Skeletal muscle cell (primary cell): ENCODE measurements at regions not wholly inside any gene's neighbourhood (a gene's known extent, or its start where the extent isn't known, plus 50 kb on each side); places are given as distances from the start of the nearest gene placed in this dataset.

Source experiments
- DNase-seq: peaks from one replicate; pipeline ENCODE4 v3.0.0-alpha.2; 2010; ENCODE audit warnings: low read depth
- H3K4me3 ChIP-seq: 2 replicates; pipeline ENCODE4 v1.5.1; 2011; ENCODE audit warnings: low read depth, mild to moderate bottlenecking, control low read depth, low read length, moderate library complexity

DNA sequence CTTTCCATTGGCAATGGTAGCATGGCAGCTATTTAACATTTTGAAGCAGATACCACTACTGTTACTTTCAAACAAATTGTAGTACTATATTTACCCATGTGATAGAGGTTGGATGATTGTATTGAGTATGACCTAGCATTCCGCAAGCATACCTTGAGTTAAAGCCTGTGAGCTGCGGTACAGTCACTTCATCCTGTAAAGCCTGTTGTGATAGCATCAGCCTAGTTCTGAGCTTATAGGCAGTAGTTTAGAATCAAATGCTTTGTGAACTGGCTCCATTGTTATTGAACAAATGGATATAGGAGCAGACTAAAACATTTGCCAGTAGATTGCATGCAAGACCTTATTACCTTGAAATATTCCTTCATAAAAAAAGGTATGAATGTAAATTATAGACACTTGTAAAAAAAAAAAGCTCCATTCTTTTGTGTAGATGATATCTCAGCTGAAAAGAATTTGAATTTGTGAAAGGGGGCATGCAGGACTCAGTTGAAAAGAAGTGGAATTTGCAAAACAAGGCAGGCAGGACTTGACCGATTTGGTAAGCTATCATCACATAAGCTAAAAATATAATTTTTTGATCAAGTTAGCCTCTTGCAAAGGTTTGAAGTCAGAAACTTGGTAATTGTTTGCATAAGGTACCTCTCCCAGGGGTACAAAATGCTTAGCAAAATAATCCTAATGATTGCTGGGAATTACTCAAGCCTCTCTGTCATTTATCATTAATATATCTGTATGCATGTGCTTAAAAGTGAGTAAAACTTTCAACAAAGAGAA is 138.5 kb upstream of the ITGA4 start:
- no peak for DNase-seq
- no peak overlapping the region for H3K4me3 ChIP-seq

DNA sequence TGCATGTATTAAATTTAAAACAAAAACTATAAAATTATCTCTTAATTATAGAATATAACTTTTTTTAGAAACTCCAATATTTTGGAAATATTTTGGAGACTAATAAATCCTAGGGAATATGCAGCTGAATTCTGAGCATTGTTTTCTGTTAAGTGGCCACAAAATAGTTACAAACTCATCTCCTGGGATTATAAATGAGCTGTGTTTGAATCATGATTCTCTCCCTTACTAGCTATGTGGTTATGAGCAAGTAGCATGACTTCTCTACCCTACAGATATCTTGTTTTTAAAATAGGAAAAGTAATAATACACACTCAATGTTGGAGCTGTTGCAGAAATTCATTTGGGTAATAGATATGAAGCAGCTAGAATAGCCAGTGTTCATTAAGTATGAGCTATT is 137.9 kb upstream of the ITGA4 start:
- no peak overlapping the region for H3K4me3 ChIP-seq
- DNase-seq: no peak

DNA sequence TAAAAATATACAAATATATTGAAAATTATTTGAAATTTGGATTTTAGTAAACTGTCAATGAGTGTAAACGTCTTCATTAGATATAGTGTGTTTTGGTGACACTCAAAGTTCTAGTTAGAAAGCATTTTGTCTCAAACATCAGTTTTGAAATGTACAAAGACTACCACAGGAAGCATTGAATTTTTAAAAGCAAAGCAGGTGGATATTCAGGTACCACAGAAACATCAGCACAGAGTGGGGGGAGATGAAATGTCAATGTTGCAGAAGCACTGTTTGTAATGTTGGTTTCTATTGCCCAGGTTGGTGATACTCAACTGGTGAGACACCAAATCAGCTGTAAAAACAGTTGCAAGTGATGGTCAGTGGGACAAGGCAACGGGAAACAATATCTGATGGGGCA is 136.5 kb upstream of the ITGA4 start:
- H3K4me3 ChIP-seq: no peak overlapping the region
- DNase-seq: no peak

DNA sequence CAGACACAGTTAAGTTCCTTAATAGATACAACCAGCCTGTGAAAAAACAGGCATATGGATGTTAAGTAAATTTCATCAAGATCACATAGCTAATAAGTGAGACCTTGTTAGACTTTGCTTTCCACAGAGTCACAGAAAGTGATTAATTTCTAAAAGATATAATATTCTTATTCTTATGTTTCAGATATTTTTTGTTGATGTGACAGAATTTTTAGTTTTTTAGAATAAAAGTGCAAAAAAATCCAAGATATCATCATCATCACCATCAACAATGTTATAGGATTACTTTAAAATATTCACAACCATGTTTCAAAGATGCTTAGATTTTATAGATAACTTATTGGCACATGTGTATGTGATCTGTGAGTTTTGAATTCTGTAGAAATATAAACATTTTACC is 132.3 kb upstream of the ITGA4 start:
- no peak overlapping the region for H3K4me3 ChIP-seq
- no peak for DNase-seq

DNA sequence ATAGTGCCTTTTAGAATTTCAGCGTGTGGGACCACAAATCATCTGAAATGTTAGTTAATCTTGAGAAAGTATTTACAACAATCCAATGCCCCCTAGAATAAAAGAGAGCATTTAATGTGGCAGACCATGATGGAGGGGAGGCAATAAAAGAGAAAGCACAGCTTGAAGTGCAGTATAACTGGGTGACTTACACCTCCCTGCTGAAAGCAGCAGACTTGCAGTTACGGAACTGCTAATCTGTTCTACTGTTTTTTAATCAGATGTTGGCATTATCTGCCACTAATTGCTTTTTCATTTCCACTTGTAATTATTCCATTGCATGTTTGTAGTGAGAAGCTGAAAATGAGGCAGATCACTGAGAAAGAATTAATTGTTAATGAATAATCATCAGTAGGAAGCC is 130.5 kb upstream of the ITGA4 start:
- DNase-seq: no peak

DNA sequence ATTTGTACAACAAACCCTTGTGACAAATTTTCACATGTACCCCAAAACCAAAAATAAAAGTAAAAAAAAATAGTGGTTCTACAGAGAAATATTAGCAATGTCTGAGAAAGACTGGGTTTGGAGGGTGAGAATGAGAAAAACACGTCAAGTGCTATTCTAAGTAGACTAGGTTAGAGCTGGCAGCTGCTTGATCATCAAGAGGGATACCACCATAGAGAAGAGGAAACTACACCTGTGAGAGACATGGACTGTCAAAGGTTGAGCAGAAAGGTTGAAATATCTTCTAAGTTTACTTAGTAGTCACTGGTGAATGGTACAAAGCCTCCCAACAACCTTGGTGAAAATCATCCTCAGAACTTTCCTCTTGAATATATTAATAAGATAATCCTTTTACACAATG is 126.9 kb upstream of the ITGA4 start:
- H3K4me3 ChIP-seq: no peak overlapping the region
- DNase-seq: no peak

More for the DNA sequence above, 130.5 kb upstream of the ITGA4 start:
- H3K4me3 ChIP-seq: no peak overlapping the region

DNA sequence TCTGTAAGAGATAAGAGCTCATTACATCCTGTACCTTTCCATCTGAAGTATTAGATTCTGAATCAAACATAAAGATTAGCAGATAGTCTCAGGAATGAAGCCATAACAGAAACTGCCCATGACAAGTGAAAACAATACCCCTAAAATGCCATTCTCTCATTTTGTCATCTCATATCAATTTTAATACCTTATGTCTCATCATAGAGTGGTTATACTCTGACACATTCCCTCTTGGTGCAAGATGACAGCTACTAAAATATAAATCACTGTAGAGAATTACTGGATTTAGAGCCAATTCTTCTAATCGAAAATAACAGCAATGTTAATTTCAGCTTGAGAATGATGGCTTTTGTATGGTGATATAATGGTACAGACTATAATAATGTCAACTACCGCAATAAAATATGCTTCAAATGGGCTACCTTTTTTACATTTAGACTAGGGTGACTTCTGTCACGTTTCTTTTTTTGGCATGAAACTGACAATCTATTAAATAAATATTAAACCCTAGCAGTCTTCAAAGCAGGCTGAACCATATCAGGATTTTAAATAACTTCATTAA is 125.1 kb upstream of the ITGA4 start:
- no peak for DNase-seq
- H3K4me3 ChIP-seq: no peak overlapping the region

DNA sequence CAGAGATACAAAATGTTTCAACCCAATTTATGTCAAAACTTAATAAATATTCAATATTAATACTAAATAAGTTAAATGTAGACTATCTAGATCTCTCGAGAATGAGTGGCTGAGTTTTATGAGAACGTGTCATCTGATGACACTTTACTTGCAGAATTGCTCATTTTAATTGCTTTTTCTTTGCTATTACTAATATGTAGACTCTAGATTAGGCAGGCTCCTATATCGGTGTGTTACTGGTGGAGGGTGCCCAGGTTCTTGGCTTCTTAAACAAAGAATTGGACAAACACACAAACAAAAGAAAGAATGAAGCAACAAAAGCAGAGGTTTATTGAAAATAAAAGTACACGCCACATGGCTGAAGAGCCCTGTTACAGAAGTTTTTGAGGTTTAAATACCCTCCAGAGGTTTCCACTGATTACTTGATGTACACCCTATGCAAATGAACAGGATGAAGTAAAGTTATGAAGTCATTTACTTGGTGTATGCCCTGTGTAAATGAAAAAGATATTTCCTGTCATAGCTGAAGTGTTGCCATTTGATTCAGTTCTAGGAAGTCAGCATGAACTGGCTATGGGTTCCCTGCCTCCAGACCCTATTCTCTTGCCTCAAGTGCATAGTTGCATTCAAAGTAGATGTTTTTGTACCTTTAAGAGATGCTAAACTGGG is 122.9 kb upstream of the ITGA4 start:
- H3K4me3 ChIP-seq: no peak overlapping the region
- DNase-seq: no peak

DNA sequence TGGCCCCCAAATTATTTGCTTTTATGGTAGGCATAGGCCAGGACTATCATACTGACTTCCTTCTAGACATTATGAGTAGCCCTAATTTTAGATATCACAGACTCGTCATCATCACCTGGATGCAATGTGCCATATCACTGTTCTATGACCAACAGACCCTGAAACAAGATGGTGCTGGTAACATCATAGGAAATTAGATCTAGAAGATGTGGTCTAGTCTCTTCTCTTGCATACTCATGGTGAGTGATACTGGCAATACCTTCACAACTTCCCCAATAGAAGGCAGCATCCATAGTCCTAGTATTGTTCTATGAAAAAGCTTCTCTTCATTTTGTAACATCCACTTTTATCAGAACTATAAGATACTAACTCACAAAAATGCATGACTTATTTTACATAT is 116.3 kb upstream of the ITGA4 start:
- no peak for DNase-seq
- no peak overlapping the region for H3K4me3 ChIP-seq

DNA sequence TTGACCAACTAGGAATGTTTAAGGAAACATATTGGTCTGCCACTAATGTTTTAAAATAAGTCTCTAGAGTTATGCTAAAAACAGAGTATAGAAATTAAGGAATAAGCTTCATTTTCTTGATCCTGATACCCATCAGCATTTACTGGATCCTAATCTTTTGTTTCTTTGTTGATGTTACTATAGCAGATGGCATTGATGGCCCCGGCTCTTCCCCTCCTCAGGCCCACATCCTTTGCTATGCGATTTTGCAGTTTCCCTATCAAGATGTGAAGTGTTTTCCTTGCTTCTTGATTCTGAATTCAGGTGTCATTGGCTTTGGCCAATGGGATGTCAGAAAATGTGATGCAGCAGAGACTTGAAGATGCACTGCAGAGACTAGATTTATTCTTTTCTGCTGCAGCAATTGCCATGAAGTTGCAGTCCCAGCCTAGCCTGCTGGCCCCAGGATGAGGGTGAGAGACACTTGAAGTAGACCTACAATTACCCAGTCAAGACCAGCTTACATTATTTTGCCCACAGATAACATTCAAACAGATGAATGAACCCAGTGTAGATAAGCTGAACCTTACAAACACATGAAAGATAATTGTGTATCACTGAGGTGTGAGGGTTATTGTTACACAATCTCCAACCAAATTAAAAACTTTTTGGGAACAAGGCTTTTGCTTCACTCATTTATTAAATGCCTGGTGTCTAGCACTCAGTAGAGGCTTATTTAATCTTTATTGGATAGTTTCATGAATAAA is 115.2 kb upstream of the ITGA4 start:
- H3K4me3 ChIP-seq: no peak overlapping the region

DNA sequence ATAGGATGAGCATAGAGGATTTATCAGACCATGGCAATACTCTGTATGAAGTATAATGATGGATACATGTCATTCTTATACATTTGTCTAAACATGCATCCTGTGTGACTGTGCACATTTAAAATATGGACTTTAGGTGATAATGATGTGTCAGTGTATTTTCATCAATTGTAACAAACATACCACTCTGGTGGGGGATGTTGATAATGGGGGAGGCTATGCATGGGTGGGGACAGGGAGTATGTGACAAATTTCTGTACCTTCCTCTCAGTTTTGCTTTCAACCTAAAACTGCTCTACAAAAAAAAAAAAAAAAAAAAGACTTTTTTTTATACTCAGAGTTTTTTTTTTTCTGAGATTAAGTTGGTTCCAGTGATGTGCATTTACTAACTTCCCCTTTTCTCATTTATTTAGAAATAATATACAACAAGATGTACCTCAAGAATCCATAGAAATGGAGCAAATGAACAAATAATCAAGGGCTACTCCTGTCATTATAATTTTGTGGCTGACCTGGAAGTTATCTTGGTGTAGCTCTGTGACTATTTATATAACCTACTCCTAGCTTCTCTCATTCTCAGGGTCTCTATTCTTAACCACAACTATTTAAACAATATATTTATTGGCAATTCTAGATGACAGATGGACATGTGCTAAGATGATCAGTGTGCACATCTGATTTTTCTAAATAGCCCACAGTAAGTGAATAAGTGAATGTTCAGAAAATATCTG is 108.9 kb upstream of the ITGA4 start:
- DNase-seq: no peak
- no peak overlapping the region for H3K4me3 ChIP-seq

More for the DNA sequence above, 115.2 kb upstream of the ITGA4 start:
- no peak for DNase-seq

DNA sequence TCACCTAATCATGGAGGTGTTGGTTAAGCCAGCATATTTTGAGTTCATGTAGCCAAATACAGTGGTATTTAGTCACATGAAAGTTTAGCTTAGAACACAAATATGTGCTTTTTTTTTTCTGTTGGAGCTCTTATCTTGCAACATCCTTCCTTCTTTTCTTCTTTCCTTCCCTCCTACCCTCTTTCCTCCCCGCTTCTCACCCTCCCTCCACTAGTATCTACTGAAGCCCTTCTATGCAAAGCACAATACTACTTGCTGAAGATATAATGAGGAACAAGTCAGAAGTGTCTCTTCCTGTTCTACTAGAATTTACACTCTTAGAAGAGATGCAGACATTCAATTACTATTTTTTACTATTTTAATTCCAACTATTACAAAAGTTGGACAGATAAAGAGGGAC is 105.0 kb upstream of the ITGA4 start:
- DNase-seq: no peak
- no peak overlapping the region for H3K4me3 ChIP-seq

DNA sequence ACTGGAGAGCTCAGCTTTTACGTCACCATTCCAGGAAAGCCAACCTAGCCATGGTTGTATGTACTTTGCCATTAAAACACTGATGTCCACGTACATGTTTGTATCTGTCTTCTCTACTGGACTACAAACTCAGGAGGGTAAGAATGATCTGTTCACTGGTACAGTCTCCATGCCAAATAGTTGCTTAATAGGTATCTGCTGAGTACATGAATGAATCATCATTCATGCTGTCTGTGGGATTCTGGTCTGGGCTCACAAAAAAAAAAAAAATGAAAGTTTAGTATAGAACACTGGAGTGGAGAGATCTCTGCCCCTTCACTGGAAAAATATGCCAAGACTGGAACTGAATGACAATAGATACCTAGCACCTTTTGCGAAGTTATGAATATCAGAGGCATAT is 102.6 kb upstream of the ITGA4 start:
- peak; percentile 81 for DNase-seq
- no peak overlapping the region for H3K4me3 ChIP-seq

DNA sequence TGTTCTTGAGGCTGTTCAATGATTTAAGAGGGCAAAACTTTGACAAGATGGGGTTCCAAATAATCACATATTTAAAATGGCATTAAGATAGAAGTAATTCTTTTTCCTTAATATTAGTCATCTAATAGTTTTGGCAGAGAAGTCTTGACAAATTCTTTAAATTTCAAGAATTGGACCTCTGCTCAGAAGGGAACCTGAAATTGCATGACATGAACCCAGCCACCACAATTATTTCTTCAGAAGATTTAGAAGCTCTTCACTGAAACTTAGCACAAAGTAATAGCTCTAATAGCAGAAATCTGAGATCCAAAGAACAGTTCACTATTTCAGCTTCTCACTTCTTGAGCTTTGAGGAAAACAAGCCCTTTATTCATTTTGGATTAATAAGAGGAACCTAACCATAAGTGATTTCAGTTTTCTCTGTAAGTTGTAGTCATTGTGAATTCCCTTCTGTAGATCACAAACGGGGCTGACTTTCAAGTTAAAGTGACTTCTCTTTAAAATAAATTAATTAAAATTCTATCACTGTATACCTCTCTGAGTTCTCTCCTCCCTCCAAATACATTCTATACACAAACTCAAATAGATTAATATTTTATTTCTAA is 100.6 kb upstream of the ITGA4 start:
- DNase-seq: no peak
- no peak overlapping the region for H3K4me3 ChIP-seq

DNA sequence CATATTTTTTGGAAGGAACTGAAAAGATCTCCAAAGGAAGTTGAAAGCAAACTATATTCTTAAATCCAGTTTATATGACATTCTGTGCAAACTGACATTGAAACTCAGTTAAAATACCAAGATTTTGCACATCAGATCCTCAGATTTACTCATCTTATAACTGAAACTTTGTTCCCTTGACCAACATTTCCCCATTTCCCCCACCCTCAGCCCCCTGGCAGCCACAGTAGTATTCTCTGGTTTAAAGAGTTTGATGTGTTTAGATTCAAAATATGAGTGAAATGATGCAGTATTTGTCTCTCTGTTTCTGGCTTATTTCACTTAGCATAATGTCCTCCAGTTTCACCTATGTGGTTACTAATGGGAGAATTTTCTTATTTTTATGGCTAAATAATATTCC is 99.2 kb upstream of the ITGA4 start:
- no peak for DNase-seq

DNA sequence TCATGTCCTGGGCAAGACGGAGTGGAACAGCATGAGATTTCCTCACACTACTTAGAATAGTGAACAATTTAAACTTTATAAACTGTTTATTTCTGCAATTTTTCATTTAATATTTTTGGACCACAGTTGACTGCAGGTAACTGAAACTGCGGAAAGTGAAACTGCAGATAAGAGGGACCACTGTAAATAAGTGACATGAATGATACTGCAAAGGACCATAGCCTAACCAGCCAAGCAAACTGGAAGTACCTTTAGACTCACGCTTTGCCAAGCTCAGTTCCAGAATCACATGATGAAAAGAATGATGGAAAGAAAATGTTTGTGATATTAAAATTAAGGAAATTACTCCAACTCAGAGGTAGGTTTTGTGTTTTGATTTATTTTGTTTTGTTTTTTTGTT is 94.6 kb upstream of the ITGA4 start:
- H3K4me3 ChIP-seq: no peak overlapping the region
- DNase-seq: no peak

More for the DNA sequence above, 99.2 kb upstream of the ITGA4 start:
- H3K4me3 ChIP-seq: no peak overlapping the region

DNA sequence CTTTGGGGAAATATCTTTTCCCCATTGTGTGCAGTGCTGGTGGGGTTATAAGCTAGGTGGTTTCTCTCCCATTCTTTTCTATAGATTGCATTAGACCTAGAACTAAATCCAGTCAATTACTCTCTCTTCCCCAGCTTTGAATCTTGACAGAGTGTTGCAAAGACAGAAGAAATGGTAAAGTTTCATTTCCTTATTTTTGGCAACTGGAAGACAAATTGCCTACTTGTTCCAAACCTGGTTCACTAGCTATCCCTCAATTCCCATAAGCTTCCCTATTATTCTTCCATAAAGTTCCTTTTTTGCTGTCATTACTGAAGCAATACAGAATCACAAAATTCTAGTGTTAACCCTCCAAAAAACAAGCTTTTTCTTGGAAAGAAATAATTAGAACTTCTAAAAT is 94.0 kb upstream of the ITGA4 start:
- DNase-seq: no peak
- no peak overlapping the region for H3K4me3 ChIP-seq

DNA sequence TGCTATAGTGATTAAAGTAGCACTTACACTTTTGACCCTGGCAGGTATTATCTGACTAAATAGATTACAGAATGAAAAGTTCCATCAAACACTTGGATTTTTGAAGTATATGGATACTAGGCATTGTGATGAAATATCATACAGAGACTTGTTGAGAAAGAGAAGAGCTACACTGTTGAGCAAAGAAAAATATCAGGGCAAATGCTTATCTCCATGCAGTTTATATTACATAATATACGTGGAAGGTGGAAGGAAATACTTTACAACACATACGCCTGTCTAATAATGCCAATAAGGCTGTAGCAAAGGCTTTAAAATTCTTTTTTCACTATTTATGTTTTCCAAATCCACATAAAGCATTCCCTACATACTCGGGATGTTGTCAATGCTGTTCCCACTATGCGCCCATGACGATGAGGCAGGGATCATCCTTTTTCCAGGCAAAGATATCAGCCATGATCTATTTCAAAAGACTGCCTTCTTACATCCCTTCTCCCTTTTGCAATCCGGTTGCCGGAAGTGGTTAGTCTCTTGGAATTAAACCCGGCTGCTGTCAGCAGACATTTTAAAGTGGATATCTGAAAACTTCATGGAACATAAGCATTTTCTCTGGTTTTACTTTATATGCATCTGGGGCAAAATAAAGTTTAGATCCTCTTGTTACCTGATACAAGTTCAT is 92.6 kb upstream of the ITGA4 start:
- no peak overlapping the region for H3K4me3 ChIP-seq
- peak; percentile 31 for DNase-seq
